Left lung (tissue), 4 donors: ENCODE measurements at regions not wholly inside any gene's neighbourhood (a gene's known extent, or its start where the extent isn't known, plus 50 kb on each side); places are given as distances from the start of the nearest gene placed in this dataset.

Experiments used
- ATAC-seq: fragments of 200-7000 bp; cut with Tn5 transposase; one replicate; pipeline ENCODE4 v1.9.1; 2020; ENCODE audit warnings: moderate library complexity
- DNase-seq, 4 donors: peaks; one replicate each; pipeline ENCODE4 v3.0.0-alpha.2; 2013 to 2020
- H3K27ac ChIP-seq, 2 donors: fragments of 200-600 bp; sonication (generic) in 1 of 2; one replicate each; pipeline versions ENCODE4 v1.5.0 to v1.8.0; 2020 to 2021
- H3K27me3 ChIP-seq, 2 donors: fragments of 200-600 bp; sonication (generic) in 1 of 2; one replicate each; pipeline versions ENCODE4 v1.5.0 to v1.8.0; 2020 to 2021
- H3K36me3 ChIP-seq, 2 donors: fragments of 200-600 bp; sonication (generic) in 1 of 2; one replicate each; pipeline versions ENCODE4 v1.5.0 to v1.8.0; 2020 to 2021
- H3K4me1 ChIP-seq, 2 donors: fragments of 200-600 bp; one replicate each; pipeline ENCODE4 v1.8.0; 2021
- H3K4me3 ChIP-seq, 2 donors: fragments of 200-600 bp; sonication (generic) in 1 of 2; one replicate each; pipeline versions ENCODE4 v1.5.0 to v1.8.0; 2020 to 2021; ENCODE audit warnings: mild to moderate bottlenecking in 1 of 2
- H3K9me3 ChIP-seq, 2 donors: fragments of 200-600 bp; sonication (generic) in 1 of 2; one replicate each; pipeline versions ENCODE4 v1.5.0 to v1.8.0; 2020 to 2021
- intact Hi-C, 2 donors: fragments of 100-400 bp; cut with DNase I; formaldehyde crosslinking; loops; one replicate each; pipeline versions ENCODE4 v1.11.2 to v1.14.2; 2022
- TF ChIP-seq, protein P1 (sequence below), 2 donors: fragments of 200-600 bp; sonication (generic) in 1 of 2; IDR thresholded peaks; one replicate each; pipeline versions ENCODE4 v1.5.0 to v1.8.0; 2021; ENCODE audit warnings: antibody characterized with exemption in 2 of 2
- donor health status: DM: no; HTN: yes; CAD: no.
- donor health status: DM: no; HTN: no; CAD: no.

DNA sequence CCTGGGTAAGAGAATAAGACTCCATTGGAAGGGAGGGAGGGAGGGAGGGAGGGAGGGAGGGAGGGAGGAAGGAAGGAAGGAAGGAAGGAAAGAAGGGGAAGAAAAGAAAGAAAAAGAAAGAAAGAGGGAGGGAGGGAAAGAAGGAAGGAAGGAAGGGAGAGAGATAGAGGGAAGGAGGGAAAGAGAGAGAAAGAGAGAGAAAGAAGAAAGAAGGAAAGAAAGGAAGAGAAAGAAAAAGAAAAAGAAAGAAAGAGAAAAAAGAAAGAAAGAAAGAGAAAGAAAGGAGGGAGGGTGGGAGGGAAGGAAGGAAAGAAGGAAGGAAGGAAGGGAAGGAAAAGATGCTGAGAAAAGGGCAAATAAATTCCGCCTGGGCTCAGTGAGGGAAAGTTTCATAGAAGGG is 74.7 kb upstream of the IFNAR2 start:
- H3K36me3 ChIP-seq = no peaks in the 10 kb centered on the region
- peaks cover 0 to 8% of the 10 kb centered on the region in 2 donors for H3K9me3 ChIP-seq
- no peak overlapping the region for H3K27ac ChIP-seq
- no peak overlapping the region for H3K4me3 ChIP-seq
- ATAC-seq = no peak
- DNase-seq = no peak
- peaks cover 0 to 4% of the 10 kb centered on the region in 2 donors for H3K4me1 ChIP-seq
- peaks cover 0 to 80% of the 10 kb centered on the region in 2 donors for H3K27me3 ChIP-seq
- intact Hi-C loops = no loop called here
- TF ChIP-seq, protein P1, sequence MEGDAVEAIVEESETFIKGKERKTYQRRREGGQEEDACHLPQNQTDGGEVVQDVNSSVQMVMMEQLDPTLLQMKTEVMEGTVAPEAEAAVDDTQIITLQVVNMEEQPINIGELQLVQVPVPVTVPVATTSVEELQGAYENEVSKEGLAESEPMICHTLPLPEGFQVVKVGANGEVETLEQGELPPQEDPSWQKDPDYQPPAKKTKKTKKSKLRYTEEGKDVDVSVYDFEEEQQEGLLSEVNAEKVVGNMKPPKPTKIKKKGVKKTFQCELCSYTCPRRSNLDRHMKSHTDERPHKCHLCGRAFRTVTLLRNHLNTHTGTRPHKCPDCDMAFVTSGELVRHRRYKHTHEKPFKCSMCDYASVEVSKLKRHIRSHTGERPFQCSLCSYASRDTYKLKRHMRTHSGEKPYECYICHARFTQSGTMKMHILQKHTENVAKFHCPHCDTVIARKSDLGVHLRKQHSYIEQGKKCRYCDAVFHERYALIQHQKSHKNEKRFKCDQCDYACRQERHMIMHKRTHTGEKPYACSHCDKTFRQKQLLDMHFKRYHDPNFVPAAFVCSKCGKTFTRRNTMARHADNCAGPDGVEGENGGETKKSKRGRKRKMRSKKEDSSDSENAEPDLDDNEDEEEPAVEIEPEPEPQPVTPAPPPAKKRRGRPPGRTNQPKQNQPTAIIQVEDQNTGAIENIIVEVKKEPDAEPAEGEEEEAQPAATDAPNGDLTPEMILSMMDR (IDR thresholded peaks at IDR 0.05) = no peak

- no peak overlapping the region for H3K4me3 ChIP-seq
- peaks cover 0 to 4% of the 10 kb centered on the region in 2 donors for H3K4me1 ChIP-seq
- DNase-seq = no peak
- TF ChIP-seq, protein P1 (IDR thresholded peaks at IDR 0.05) = no peak
- intact Hi-C loops = no loop called here
- H3K9me3 ChIP-seq = peaks cover 0 to 8% of the 10 kb centered on the region in 2 donors
- H3K27me3 ChIP-seq = peaks cover 0 to 80% of the 10 kb centered on the region in 2 donors
- no peaks in the 10 kb centered on the region for H3K36me3 ChIP-seq
- no peak overlapping the region for H3K27ac ChIP-seq
- no peak for ATAC-seq
Observed at GRCh38 chr21:33155422-33155821, 74.3 kb upstream of the IFNAR2 start.

DNA sequence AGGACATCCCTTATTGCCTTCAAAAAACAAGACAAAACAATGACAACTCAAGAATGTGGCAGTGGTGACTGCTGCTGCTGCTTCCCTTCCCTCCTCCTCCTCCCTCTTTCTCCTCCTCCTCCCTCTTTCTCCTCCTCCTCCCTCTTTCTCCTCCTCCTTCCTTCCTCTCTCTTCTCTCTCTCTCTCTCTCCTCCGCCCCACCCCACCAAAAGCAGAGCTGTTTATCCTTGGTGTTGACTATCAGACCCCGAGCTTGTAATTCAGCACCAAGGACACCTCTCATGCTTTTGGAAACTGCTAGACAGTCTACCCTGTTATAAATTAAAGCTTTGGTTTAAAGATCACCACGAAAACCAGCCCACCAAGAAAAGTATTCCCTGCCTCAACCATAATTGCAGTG is 72.4 kb upstream of the IFNAR2 start:
- DNase-seq (no peak), ATAC-seq (no peak)
- Histone ChIP-seq H3K27ac (no peak overlapping the region), H3K36me3 (no peaks in the 10 kb centered on the region), H3K4me1 (peaks cover 0 to under 1% of the 10 kb centered on the region in 2 donors), H3K9me3 (peaks cover 0 to 8% of the 10 kb centered on the region in 2 donors), H3K4me3 (no peak overlapping the region), H3K27me3 (peaks cover 0 to 66% of the 10 kb centered on the region in 2 donors)
- TF ChIP-seq, protein P1 (IDR thresholded peaks at IDR 0.05) = no peak
- intact Hi-C loops = no loop called here

DNA sequence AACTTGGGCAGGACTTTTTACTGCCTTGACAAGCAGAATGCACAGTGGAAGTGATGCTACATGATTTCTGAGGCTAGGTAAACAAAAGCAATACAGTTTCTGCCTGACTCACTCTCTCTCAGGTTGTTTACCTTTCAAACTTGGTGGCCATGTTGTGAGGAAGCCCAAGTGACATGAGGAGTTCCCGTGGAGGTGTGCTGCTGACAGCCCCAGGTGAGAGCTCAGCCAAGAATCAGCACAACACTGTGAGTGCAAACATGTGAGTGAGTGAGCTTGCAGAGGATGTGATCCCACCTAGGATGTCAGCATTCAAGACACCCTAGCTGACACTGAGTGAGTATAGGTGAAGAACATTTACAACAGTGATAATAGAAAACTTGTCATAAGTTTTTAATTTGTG is 71.1 kb upstream of the IFNAR2 start:
- no peaks in the 10 kb centered on the region for H3K4me1 ChIP-seq
- H3K27me3 ChIP-seq = peaks cover 0 to 53% of the 10 kb centered on the region in 2 donors
- intact Hi-C loops = no loop called here
- DNase-seq (no peak), ATAC-seq (no peak)
- no peak overlapping the region for H3K4me3 ChIP-seq
- H3K9me3 ChIP-seq = peaks cover 0 to 8% of the 10 kb centered on the region in 2 donors
- no peak overlapping the region for H3K27ac ChIP-seq
- no peaks in the 10 kb centered on the region for H3K36me3 ChIP-seq
- TF ChIP-seq, protein P1 (IDR thresholded peaks at IDR 0.05) = no peak

- DNase-seq = no peak
- ATAC-seq = no peak
- TF ChIP-seq, protein P1 (IDR thresholded peaks at IDR 0.05) = no peak
- peaks cover 0 to 23% of the 10 kb centered on the region in 2 donors for H3K27me3 ChIP-seq
- intact Hi-C loops = no loop called here
- H3K36me3 ChIP-seq = no peaks in the 10 kb centered on the region
- H3K4me1 ChIP-seq = no peaks in the 10 kb centered on the region
- H3K4me3 ChIP-seq = no peak overlapping the region
- no peak overlapping the region for H3K27ac ChIP-seq
- peaks cover 0 to 8% of the 10 kb centered on the region in 2 donors for H3K9me3 ChIP-seq
Observed at GRCh38 chr21:33162436-33162951, 67.2 kb upstream of the IFNAR2 start.
